A549 (cell line): ENCODE measurements at regions not wholly inside any gene's neighbourhood (a gene's known extent, or its start where the extent isn't known, plus 50 kb on each side); places are given as distances from the start of the nearest gene placed in this dataset.

Source experiments
- ATAC-seq, 2 experiments: fragments of 200-7000 bp in 1 of 2; fragments of >200 bp in 1 of 2; cut with Nextera tagmentation in 1 of 2; cut with Tn5 transposase in 1 of 2; 3 replicates each; pipeline versions ENCODE4 v1.8.0 to v1.9.1; 2018 to 2020; ENCODE audit warnings: mild to moderate bottlenecking in 1 of 2, moderate library complexity in 1 of 2
- CTCF ChIA-PET: fragments of 300-600 bp; sonication (Branson Sonifier 250); formaldehyde crosslinking; extraction: SDS; loops from one replicate; lab custom pipeline; 2021; ENCODE audit warnings: antibody characterized with exemption, inconsistent platforms; lab: Yijun Ruan, JAX
- POLR2A ChIA-PET: fragments of 350-600 bp; formaldehyde crosslinking; extraction: SDS; loops from one replicate; lab custom pipeline; 2021; ENCODE audit warnings: antibody characterized with exemption, inconsistent platforms; lab: Yijun Ruan, JAX
- DNase-seq, 2 experiments: peaks; one replicate each; pipeline versions ENCODE4 v3.0.0 to v3.0.0-alpha.2; 2011 to 2016; ENCODE audit warnings: low read depth in 1 of 2, low spot score in 1 of 2
- FAIRE-seq: peaks from 2 replicates; lab custom pipeline; 2011; peaks lifted over from hg19 to GRCh38; lab: Jason Lieb, UNC
- H3K27ac ChIP-seq, 2 experiments: fragments of >200 bp; sonication (Bioruptor Twin); formaldehyde crosslinking; 3 replicates each; pipeline ENCODE4 v1.5.1; 2016 to 2017
- H3K4me1 ChIP-seq: fragments of >200 bp; sonication (Bioruptor Twin); formaldehyde crosslinking; 3 replicates; pipeline ENCODE4 v1.6.1; 2016
- H3K4me2 ChIP-seq: fragments of >200 bp; sonication (Bioruptor Twin); formaldehyde crosslinking; 3 replicates; pipeline ENCODE4 v1.6.1; 2016
- H3K4me3 ChIP-seq: fragments of >200 bp; sonication (Bioruptor Twin); formaldehyde crosslinking; 3 replicates; pipeline ENCODE4 v1.5.1; 2016
- H3K9me3 ChIP-seq: fragments of >200 bp; sonication (Bioruptor Twin); formaldehyde crosslinking; 3 replicates; pipeline ENCODE4 v1.6.1; 2016
- CBX2 ChIP-seq: fragments of 200-600 bp; sonication (generic); IDR thresholded peaks from 2 replicates; pipeline ENCODE4 v1.6.1; 2016; ENCODE audit warnings: low read depth, mild to moderate bottlenecking, borderline replicate concordance
- CEBPB ChIP-seq, 2 experiments: fragments of >200 bp in 1 of 2; sonication (Bioruptor Twin) in 1 of 2; formaldehyde crosslinking in 1 of 2; IDR thresholded peaks; 2 replicates each; pipeline ENCODE4 v1.6.1; 2012 to 2016
- EHF ChIP-seq: fragments of 250-450 bp; sonication (Bioruptor Pico); IDR thresholded peaks from 2 replicates; pipeline ENCODE4 v1.5.0; 2020; ENCODE audit warnings: mild to moderate bottlenecking
- ESRRA ChIP-seq: fragments of 150-350 bp; IDR thresholded peaks from 2 replicates; pipeline ENCODE4 v1.6.1; 2014; ENCODE audit warnings: mild to moderate bottlenecking, low read length, borderline replicate concordance
- FOXS1 ChIP-seq: fragments of 250-450 bp; sonication (Bioruptor Pico); IDR thresholded peaks from 2 replicates; pipeline ENCODE4 v1.5.0; 2020; ENCODE audit warnings: mild to moderate bottlenecking, moderate library complexity
- GATA3 ChIP-seq: IDR thresholded peaks from 2 replicates; pipeline ENCODE4 v1.6.1; 2012; ENCODE audit warnings: borderline replicate concordance
- HDAC2 ChIP-seq: fragments of 200-600 bp; sonication (generic); IDR thresholded peaks from 2 replicates; pipeline ENCODE4 v1.6.1; 2016
- HMGXB4 ChIP-seq: fragments of 250-450 bp; sonication (Bioruptor Pico); IDR thresholded peaks from 2 replicates; pipeline ENCODE4 v1.5.0; 2021; ENCODE audit warnings: mild to moderate bottlenecking, moderate library complexity, borderline replicate concordance
- HOXB13 ChIP-seq: fragments of 250-450 bp; sonication (Bioruptor Pico); IDR thresholded peaks from 2 replicates; pipeline ENCODE4 v1.5.0; 2020; ENCODE audit warnings: low read depth, mild to moderate bottlenecking, moderate library complexity
- HOXB5 ChIP-seq: fragments of 250-450 bp; sonication (Bioruptor Pico); IDR thresholded peaks from 2 replicates; pipeline ENCODE4 v1.5.0; 2020; ENCODE audit warnings: mild to moderate bottlenecking, moderate library complexity
- KDM1A ChIP-seq: fragments of 200-600 bp; sonication (generic); IDR thresholded peaks from 2 replicates; pipeline ENCODE4 v1.6.1; 2016; ENCODE audit warnings: low read depth, mild to moderate bottlenecking
- KDM5A ChIP-seq: fragments of 200-600 bp; sonication (generic); IDR thresholded peaks from 2 replicates; pipeline ENCODE4 v1.6.1; 2016; ENCODE audit warnings: antibody characterized with exemption, mild to moderate bottlenecking
- MAZ ChIP-seq: fragments of 150-350 bp; IDR thresholded peaks from 2 replicates; pipeline ENCODE4 v1.6.1; 2014; ENCODE audit warnings: antibody characterized with exemption, low read depth, low read length, borderline replicate concordance
- MYC ChIP-seq: IDR thresholded peaks from 2 replicates; pipeline ENCODE4 v1.6.1; 2012; ENCODE audit warnings: mild to moderate bottlenecking, inconsistent platforms, low read length, improper control_type of control experiment, borderline replicate concordance
- NFE2L2 ChIP-seq: fragments of 150-350 bp; conservative IDR thresholded peaks from 2 replicates; pipeline ENCODE4 v1.6.1; 2014; ENCODE audit warnings: low read length
- RAD21 ChIP-seq, 2 experiments: fragments of >200 bp in 1 of 2; sonication (Bioruptor Twin) in 1 of 2; formaldehyde crosslinking in 1 of 2; IDR thresholded peaks in 1 of 2; conservative IDR thresholded peaks in 1 of 2; 2 replicates in 1 of 2; 3 replicates in 1 of 2; pipeline ENCODE4 v1.6.1; 2012 to 2018; ENCODE audit warnings: inconsistent platforms in 1 of 2
- RFX5 ChIP-seq: fragments of 450-650 bp; IDR thresholded peaks from 2 replicates; pipeline ENCODE4 v1.7.1; 2014; ENCODE audit warnings: antibody characterized with exemption, mild to moderate bottlenecking, moderate library complexity
- SREBF2 ChIP-seq: fragments of 450-650 bp; IDR thresholded peaks from 2 replicates; pipeline ENCODE4 v1.6.1; 2014; ENCODE audit warnings: mild to moderate bottlenecking, moderate library complexity
- TFCP2L1 ChIP-seq: fragments of 250-450 bp; sonication (Bioruptor Pico); IDR thresholded peaks from 2 replicates; pipeline ENCODE4 v1.5.0; 2021; ENCODE audit warnings: mild to moderate bottlenecking
- ZNF302 ChIP-seq: fragments of 250-450 bp; sonication (Bioruptor Pico); IDR thresholded peaks from 2 replicates; pipeline ENCODE4 v1.9.0; 2021; ENCODE audit warnings: inconsistent platforms, mild to moderate bottlenecking, moderate library complexity
- ZSCAN20 ChIP-seq: fragments of 250-450 bp; sonication (Bioruptor Pico); IDR thresholded peaks from 2 replicates; pipeline ENCODE4 v1.8.0; 2022; ENCODE audit warnings: mild to moderate bottlenecking, moderate library complexity
- WGBS: methylation state at CpG from one replicate; pipeline ENCODE4 v1.1.6; 2017; ENCODE audit errors: missing lambda C conversion rate; 5-methylcytosine and 5-hydroxymethylcytosine counted together

DNA sequence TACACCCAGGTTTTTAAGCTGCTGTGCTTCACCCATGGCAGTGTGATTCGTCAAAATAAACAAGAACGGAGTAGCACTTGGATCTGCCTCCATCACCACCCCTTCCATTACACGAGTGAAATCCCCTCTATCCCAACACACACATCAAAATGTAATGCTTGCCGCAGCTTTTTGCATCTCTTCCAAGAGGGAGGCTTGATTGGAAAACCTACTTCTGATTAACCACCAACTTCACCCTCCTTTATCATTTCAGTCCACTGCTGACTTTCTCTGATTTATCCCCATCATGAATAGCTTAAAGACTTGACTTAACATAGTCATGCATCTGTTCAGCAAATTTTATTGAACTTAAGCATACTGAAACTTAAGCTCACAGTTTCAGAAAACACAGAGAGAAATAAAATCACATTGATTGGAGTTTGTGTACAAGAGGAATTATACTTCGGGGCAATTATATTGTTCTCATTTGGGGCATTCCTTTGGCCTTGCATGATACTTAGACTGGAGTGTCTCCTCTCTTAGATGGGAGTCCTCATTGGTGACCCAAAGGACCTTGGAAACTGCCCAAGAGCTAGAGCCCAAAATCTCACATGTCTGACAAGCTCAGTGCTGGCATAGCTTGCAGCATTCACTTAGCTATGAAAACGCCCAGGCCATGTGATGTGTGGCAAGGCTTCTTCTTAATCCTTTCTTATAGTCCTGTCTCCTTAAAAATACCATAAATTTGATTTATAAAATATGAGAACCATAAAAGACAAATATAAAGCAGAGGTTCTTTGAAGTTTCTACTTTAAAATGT lies 124.3 kb upstream of the UMPS start (continued):
- TF ChIP-seq RFX5: no peak
- TF ChIP-seq KDM5A: no peak
- TF ChIP-seq MAZ: no peak
- TF ChIP-seq CBX2: no peak
- no peak for TF ChIP-seq HDAC2
- no peak for TF ChIP-seq GATA3

GRCh38 chr3:124607163-124607562 lies 123.1 kb upstream of the UMPS start:
- TF ChIP-seq TFCP2L1 (no peak), CEBPB (IDR thresholded peaks at IDR 0.05) (peak; percentile 27 to 55; a peak in 2 of 4 replicates), HOXB5 (CRISPR knock-in tag) (no peak)

GRCh38 chr3:124609402-124609801 lies 120.8 kb upstream of the UMPS start:
- DNase-seq (no peak), FAIRE-seq (no peak), ATAC-seq (no peak)
- H3K9me3 ChIP-seq: no peaks in the 10 kb centered on the region
- peaks cover 10% of the 10 kb centered on the region; the same call in 2 of the 3 replicates for H3K4me1 ChIP-seq
- TF ChIP-seq RAD21 (conservative IDR thresholded peaks at IDR 0.05 in 1 of 2, IDR thresholded peaks at IDR 0.05 in 1 of 2) (no peak), NFE2L2 (no peak), HMGXB4 (CRISPR knock-in tag) (no peak), EHF (CRISPR knock-in tag) (no peak), ZSCAN20 (CRISPR knock-in tag) (no peak), HOXB13 (no peak), FOXS1 (no peak), SREBF2 (no peak), MYC (no peak), KDM1A (no peak), GATA3 (no peak), RFX5 (no peak), ZNF302 (CRISPR knock-in tag) (no peak), ESRRA (no peak)
- no peak overlapping the region for H3K4me3 ChIP-seq
- no peak overlapping the region for H3K4me2 ChIP-seq
- no peak overlapping the region for H3K27ac ChIP-seq
- POLR2A ChIA-PET: interaction anchor here (0.6 kb wide), 1 partner anchor 902 kb away, joined by 3 read pairs; no protein-coding TSS in a partner anchor
- 86% methylated on average over 3 of the region's 3 CpGs for WGBS
- CTCF ChIA-PET: interaction anchor here (2.8 kb wide), 1 partner anchor 49 kb away, joined by 10 read pairs; no protein-coding TSS in a partner anchor

More at GRCh38 chr3:124607163-124607562, 123.1 kb upstream of the UMPS start:
- Histone ChIP-seq H3K27ac (no peak overlapping the region), H3K9me3 (no peaks in the 10 kb centered on the region), H3K4me1 (peaks cover 10% of the 10 kb centered on the region; the same call in 2 of the 3 replicates), H3K4me2 (peak overlapping the region; percentile 24; the same call in 2 of the 3 replicates), H3K4me3 (no peak overlapping the region)
- FAIRE-seq (no peak), DNase-seq (no peak), ATAC-seq (peak in 1 of 2 experiments; percentile 66; a peak in 3 of 6 replicates)
- ChIA-PET POLR2A (no interaction called here), CTCF (interaction anchor here (0.6 to 2.1 kb wide), 3 partner anchors 48 to 1321 kb away, joined by 5 to 9 read pairs (median 7); no protein-coding TSS in a partner anchor)
- WGBS: 8% methylated on average over 1 of the region's 1 CpG
